Osteoblast (primary cell): ENCODE measurements at regions not wholly inside any gene's neighbourhood (a gene's known extent, or its start where the extent isn't known, plus 50 kb on each side); places are given as distances from the start of the nearest gene placed in this dataset.
"Not testable (repeated sequence)": the region's sequence is repeated elsewhere in the genome, so short reads cannot be mapped to it uniquely, and the experiment has no call there.

Experiments used
- DNase-seq: peaks from one replicate; pipeline ENCODE4 v3.0.0; 2011; ENCODE audit warnings: low spot score, mixed read lengths; ENCODE audit not compliant: insufficient read length; ENCODE audit errors: missing footprints
- H2AFZ ChIP-seq: 2 replicates; pipeline ENCODE4 v1.6.0; 2011; ENCODE audit warnings: mild to moderate bottlenecking, low read length
- H3K27ac ChIP-seq: 2 replicates; pipeline ENCODE4 v1.5.1; 2011; ENCODE audit warnings: mild to moderate bottlenecking, low read depth, low read length, moderate library complexity
- H3K27me3 ChIP-seq: 2 replicates; pipeline ENCODE4 v1.6.0; 2012; ENCODE audit warnings: mild to moderate bottlenecking, control low read depth, inconsistent platforms, low read length, moderate library complexity; ENCODE audit not compliant: insufficient read depth
- H3K36me3 ChIP-seq: 2 replicates; pipeline ENCODE4 v1.5.1; 2011; ENCODE audit warnings: mild to moderate bottlenecking, low read length, control low read depth, moderate library complexity; ENCODE audit not compliant: insufficient read depth
- H3K4me1 ChIP-seq: 2 replicates; pipeline ENCODE4 v1.5.1; 2011; ENCODE audit warnings: mild to moderate bottlenecking, low read length, control low read depth, moderate library complexity; ENCODE audit not compliant: insufficient read depth
- H3K4me2 ChIP-seq: 2 replicates; pipeline ENCODE4 v1.6.0; 2011; ENCODE audit warnings: mild to moderate bottlenecking, low read length; ENCODE audit not compliant: insufficient read depth
- H3K4me3 ChIP-seq: fragments of 200-600 bp; sonication (generic); 3 replicates; pipeline ENCODE4 v1.5.1; 2012; ENCODE audit warnings: mild to moderate bottlenecking, low read length, inconsistent platforms; ENCODE audit not compliant: insufficient read depth
- H3K79me2 ChIP-seq: 2 replicates; pipeline ENCODE4 v1.6.0; 2012; ENCODE audit warnings: mild to moderate bottlenecking, low read length, control low read depth, inconsistent platforms; ENCODE audit not compliant: insufficient read depth
- H3K9me3 ChIP-seq: 2 replicates; pipeline ENCODE4 v1.5.1; 2011; ENCODE audit warnings: low read depth, low read length, control low read depth
- H4K20me1 ChIP-seq: 2 replicates; pipeline ENCODE4 v1.6.0; 2012; ENCODE audit warnings: mild to moderate bottlenecking, low read length, control low read depth; ENCODE audit not compliant: insufficient read depth
- TF ChIP-seq, protein P1 (sequence below): IDR thresholded peaks from 2 replicates; pipeline ENCODE4 v1.5.1; 2011; ENCODE audit warnings: mild to moderate bottlenecking, low read depth, low read length, moderate library complexity; ENCODE audit errors: extremely low read depth

DNA sequence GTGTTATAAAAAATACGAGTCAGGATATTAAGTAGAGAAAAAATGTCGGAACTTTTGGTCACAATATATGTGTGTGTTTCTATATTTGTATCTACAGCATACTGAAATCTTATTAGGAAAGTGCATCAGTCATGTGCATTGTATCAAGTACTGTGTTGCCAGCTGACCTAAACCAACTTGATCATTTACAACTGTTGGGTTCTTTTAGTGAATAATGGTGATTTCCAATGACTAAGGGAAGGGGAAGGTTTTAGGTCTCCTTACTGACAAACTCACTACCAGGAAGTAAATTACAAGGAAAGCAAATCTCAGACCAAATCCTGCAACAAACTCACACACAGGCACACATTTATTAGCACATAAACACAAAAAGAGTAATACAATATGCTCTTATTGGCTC lies 142.7 kb downstream of the TSEN15 start:
- Histone ChIP-seq H2AFZ (no peak overlapping the region), H3K27ac (no peak overlapping the region), H3K4me1 (peaks cover 3% of the 10 kb centered on the region), H3K4me2 (no peak overlapping the region), H4K20me1 (no peaks in the 10 kb centered on the region), H3K36me3 (no peaks in the 10 kb centered on the region), H3K9me3 (no peaks in the 10 kb centered on the region), H3K4me3 (no peak overlapping the region), H3K79me2 (no peaks in the 10 kb centered on the region), H3K27me3 (peaks cover 25% of the 10 kb centered on the region)
- DNase-seq = no peak
- TF ChIP-seq, protein P1, sequence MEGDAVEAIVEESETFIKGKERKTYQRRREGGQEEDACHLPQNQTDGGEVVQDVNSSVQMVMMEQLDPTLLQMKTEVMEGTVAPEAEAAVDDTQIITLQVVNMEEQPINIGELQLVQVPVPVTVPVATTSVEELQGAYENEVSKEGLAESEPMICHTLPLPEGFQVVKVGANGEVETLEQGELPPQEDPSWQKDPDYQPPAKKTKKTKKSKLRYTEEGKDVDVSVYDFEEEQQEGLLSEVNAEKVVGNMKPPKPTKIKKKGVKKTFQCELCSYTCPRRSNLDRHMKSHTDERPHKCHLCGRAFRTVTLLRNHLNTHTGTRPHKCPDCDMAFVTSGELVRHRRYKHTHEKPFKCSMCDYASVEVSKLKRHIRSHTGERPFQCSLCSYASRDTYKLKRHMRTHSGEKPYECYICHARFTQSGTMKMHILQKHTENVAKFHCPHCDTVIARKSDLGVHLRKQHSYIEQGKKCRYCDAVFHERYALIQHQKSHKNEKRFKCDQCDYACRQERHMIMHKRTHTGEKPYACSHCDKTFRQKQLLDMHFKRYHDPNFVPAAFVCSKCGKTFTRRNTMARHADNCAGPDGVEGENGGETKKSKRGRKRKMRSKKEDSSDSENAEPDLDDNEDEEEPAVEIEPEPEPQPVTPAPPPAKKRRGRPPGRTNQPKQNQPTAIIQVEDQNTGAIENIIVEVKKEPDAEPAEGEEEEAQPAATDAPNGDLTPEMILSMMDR = no peak

DNA sequence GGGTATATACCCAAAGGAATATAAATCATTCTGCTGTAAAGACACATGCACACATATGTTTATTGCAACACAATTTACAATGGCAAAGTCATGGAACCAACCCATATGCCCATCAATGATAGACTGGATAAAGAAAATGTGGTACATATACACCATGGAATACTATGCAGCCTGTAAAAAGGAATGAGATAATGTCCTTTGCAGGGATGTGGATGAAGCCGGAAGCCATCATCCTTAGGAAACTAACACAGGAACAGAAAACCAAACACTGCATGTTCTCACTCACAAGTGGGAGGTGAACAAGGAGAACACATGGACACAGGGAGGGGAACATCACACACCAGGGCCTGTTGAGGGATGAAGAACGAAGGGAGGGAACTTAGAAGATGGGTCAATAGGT lies 144.2 kb downstream of the TSEN15 start:
- not testable (repeated sequence) for H4K20me1 ChIP-seq, H3K4me2 ChIP-seq, H3K4me1 ChIP-seq, H3K36me3 ChIP-seq, DNase-seq, H2AFZ ChIP-seq, H3K4me3 ChIP-seq, H3K27ac ChIP-seq, H3K79me2 ChIP-seq, H3K9me3 ChIP-seq
- peaks cover 11% of the 10 kb centered on the region for H3K27me3 ChIP-seq

DNA sequence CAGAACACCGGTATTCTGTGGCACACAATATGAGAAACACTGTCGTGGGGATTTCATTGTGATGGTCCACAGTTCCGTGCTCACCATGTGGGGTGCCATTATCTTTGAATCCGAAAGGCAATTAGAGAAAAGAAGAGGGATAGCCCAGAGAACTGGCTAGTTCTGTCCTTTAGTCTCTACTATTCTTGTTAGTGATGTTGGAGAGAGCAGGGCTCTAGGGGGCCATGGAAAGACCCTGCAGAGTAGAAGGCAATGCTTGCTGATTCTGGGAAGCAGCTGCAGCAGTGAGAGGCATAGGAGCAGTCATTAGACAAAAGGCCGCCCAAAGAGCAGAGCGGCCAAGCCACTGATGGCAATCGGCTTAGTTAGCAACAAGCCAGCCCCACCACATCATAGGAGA lies 146.3 kb downstream of the TSEN15 start:
- Histone ChIP-seq H3K4me1 (peaks cover 5% of the 10 kb centered on the region), H2AFZ (no peak overlapping the region), H3K79me2 (no peaks in the 10 kb centered on the region), H3K27ac (no peak overlapping the region), H3K36me3 (no peaks in the 10 kb centered on the region), H3K4me3 (no peak overlapping the region), H3K9me3 (no peaks in the 10 kb centered on the region), H3K27me3 (peaks cover 3% of the 10 kb centered on the region), H3K4me2 (no peak overlapping the region), H4K20me1 (no peaks in the 10 kb centered on the region)
- no peak for DNase-seq
- TF ChIP-seq, protein P1 = no peak

DNA sequence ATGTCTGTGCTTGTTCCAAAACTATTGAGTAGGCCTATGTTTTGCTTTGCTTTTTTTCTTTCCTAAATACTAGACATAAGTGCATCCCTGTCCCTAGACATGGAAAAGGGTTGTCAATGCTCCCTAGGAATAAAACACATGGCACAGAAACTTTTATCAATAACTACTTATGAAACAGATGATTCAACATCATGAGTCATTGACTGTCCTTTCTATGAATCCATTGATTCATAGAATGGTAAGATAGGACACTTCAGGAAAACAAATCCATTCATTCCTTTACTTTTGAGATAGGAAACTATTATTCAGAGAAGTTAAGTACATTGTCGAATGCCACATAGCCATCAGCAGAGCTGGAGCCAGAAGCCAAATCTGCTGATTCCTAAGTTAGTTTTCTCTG lies 147.5 kb downstream of the TSEN15 start:
- Histone ChIP-seq H3K4me2 (no peak overlapping the region), H3K4me3 (no peak overlapping the region), H3K36me3 (no peaks in the 10 kb centered on the region), H3K4me1 (peaks cover 5% of the 10 kb centered on the region), H3K9me3 (no peaks in the 10 kb centered on the region), H3K27me3 (peaks cover 3% of the 10 kb centered on the region), H2AFZ (no peak overlapping the region), H4K20me1 (no peaks in the 10 kb centered on the region), H3K79me2 (no peaks in the 10 kb centered on the region), H3K27ac (no peak overlapping the region)
- TF ChIP-seq, protein P1 = no peak
- DNase-seq = no peak
